Frontal cortex (tissue), 3 donors: ENCODE measurements at regions not wholly inside any gene's neighbourhood (a gene's known extent, or its start where the extent isn't known, plus 50 kb on each side); places are given as distances from the start of the nearest gene placed in this dataset.

Experiments
- DNase-seq, 2 donors: peaks; one replicate each; pipeline ENCODE4 v3.0.0; 2012; ENCODE audit warnings: low spot score in 2 of 2
- FAIRE-seq: peaks from 2 replicates; lab custom pipeline; 2012; peaks lifted over from hg19 to GRCh38; lab: Jason Lieb, UNC
- donor health status: control.
- donor health status: control.
- donor health status: control.

GRCh38 chr20:60064554-60065196, 106.5 kb downstream of the CDH26 start:
- no peak for FAIRE-seq
- DNase-seq, result no peak

DNA sequence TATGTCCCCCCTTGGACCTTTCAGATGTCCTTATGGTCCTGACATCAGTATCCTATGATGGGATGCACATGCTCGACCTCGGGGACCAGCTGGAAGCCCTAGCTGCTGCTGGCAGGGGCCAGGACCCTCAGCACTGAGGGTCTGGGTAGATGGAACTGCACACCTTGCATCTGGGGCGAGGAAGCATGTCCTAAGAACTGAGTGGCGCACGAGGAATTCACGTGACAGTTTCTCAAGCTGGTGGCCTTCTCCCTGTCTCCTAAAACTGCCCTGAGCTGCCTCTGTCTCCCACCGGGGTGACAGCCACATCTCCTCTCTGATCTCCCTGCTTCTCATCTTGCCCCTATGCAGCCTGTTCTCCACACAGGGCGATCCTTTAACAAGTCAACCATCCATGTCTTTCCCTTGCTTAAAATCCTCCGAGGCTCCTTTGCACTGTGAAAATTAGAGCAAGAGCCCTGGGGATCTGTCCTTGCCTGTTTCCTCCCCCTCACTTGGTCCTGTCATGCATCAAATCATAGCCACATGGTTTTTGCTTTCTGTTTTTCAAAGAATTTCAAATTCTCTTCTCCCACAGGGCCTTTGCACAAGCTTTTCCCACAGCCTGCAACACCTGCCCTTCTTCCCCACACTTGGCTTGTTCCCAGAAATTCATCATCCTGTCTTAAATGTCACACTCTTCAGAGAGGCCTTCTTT, 107.7 kb downstream of the CDH26 start:
- DNase-seq (no peak), FAIRE-seq (no peak)

GRCh38 chr20:60066438-60066823, 108.2 kb downstream of the CDH26 start:
- DNase-seq, result no peak
- FAIRE-seq, result no peak

DNA sequence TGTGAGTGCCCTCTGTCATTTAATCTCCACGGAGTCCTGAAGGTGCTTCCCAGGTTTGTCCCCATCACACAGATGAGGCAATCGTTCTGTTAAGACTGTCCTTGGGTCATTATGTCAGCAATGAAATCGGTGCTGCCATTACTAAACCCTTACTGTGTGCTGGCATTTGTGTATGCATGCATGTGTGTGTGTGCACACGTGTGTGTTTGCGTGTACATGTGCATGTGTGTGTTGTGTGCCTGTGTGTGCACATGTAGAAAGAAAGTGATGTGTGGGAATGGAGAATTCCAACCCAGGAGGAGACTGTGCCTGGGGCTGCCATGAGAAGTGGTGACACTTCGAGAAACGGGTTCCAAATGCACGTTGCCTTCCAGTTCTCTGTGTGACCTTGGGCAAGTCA, 110.3 kb downstream of the CDH26 start:
- no peak for DNase-seq
- FAIRE-seq, result no peak

GRCh38 chr20:60069656-60070055, 111.4 kb downstream of the CDH26 start:
- FAIRE-seq (no peak), DNase-seq (no peak)

- no peak for DNase-seq
- FAIRE-seq, result no peak
These were observed 112.6 kb downstream of the CDH26 start for GRCh38 chr20:60070791-60071190.

DNA sequence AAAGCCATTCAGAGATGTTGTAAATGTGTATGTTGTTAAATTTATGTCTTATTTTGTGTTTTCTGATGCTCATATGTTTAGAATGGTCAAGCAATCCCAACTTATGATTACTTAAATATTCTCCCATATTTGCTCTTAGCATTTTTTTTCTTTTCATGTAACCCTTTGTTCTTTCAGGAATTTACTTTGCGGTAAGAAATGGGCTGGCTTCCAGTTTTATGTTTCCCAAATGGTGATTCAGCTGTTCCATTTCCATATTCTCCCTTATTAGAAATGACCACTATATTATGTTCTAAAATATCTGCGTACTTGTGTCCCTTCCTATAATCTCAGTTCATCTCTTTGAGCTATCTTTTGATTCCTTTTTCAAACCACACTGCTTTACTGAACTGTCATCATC, 113.7 kb downstream of the CDH26 start:
- DNase-seq (no peak), FAIRE-seq (no peak)

GRCh38 chr20:60073086-60073485, 114.9 kb downstream of the CDH26 start:
- no peak for FAIRE-seq
- no peak for DNase-seq

GRCh38 chr20:60073504-60073903, 115.3 kb downstream of the CDH26 start:
- no peak for FAIRE-seq
- DNase-seq, result no peak

DNA sequence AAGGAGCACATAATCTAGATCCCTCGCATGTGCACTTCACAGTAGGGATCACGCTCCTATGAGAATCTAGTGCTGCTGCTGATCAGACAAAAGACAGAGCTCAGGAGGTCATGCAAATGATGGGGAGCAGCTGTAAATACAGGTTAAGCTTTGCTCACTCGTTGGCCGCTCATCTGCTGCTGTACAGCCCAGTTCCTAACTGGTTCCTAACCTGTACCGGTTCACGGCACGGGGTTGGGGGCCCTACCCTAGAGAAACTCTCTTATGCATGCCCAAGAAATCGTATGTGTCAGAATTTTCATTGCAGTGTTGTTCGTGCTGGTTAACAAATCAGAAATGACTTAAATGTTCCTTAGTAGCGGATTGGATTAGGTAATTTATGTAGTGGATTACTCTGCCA, 116.1 kb downstream of the CDH26 start:
- FAIRE-seq (no peak), DNase-seq (no peak)

GRCh38 chr20:60078351-60079250, 120.4 kb downstream of the CDH26 start:
- DNase-seq, result no peak

GRCh38 chr20:60080401-60080800, 122.2 kb downstream of the CDH26 start:
- no peak for FAIRE-seq
- no peak for DNase-seq

More at GRCh38 chr20:60078351-60079250, 120.4 kb downstream of the CDH26 start:
- no peak for FAIRE-seq

- DNase-seq (peak in 1 of 2 donors; percentile 36), FAIRE-seq (no peak)
These were observed 127.4 kb downstream of the CDH26 start for GRCh38 chr20:60085551-60086132.

DNA sequence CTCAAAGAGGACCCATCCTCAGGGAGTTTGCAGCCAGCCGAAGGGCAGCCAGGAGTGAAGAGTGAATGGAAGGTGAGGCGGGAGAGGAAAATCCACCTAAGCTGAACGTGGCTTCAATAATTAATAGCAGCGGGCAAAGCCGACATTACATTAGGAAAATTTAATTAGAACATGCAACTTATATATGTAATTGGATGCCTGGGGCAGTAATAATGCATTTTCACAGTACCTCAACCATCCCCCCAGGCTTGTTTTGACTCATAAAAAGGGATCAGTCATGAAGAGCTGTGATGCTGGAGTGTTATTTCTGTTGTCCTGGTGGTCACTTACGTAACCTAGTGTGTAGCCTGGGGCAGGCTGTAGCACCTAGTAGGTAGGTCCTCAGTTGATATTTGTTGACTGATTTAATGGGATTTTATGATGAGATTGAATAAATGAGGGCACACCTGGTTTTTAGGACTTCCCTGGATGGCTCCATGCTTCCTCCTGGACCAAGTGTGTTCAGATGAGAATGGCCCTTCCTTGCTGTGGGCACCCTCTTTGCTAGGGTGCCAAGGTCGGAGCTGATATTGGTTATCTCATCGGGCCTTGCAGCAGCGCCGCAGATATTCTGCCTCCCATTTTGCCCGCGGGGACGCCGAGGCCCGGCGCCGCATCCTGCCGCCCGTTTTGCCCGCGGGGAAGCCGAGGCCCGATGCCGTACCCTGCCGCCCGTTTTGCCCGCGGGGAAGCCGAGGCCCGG, 128.8 kb downstream of the CDH26 start:
- FAIRE-seq (no peak), DNase-seq (no peak)

DNA sequence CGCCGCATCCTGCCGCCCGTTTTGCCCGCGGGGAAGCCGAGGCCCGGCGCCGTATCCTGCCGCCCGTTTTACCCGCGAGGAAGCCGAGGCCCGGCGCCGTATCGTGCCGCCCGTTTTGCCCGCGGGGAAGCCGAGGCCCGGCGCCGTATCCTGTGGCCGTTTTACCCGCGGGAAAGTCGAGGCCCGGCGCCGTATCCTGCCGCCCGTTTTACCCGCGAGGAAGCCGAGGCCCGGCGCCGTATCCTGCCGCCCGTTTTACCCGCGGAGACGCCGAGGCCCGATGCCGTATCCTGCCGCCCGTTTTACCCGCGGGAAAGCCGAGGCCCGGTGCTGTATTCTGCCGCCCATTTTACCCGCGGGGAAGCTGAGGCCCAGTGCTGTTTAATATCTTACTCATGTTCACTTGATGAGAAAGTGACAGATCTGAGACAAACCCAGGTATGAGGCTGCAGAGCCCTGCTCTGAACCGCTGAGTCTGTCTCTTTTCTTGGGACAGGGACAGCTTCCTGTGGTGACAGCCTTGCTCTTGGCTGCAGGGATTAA, 129.4 kb downstream of the CDH26 start:
- DNase-seq (no peak), FAIRE-seq (no peak)

DNA sequence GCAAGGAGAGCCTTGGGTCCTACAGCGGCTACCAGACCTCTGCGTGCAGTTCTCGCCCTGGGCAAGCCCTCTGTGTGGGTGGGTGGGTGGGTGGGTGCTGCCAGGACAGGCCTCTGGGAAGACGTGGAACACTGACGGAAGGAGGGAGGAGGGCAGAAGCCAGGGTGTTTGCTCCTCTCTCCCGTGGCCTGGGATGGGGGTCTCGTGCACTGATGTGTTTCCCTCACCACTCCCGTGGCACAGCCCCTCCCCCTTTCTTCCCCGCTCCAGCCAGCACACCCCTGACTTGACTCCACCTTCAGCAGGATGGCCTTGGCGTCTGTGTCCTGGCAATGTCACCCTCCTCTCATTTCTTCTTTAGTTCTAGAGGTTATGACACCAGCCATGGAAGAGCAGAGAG, 130.0 kb downstream of the CDH26 start:
- FAIRE-seq, result no peak
- DNase-seq, result no peak

DNA sequence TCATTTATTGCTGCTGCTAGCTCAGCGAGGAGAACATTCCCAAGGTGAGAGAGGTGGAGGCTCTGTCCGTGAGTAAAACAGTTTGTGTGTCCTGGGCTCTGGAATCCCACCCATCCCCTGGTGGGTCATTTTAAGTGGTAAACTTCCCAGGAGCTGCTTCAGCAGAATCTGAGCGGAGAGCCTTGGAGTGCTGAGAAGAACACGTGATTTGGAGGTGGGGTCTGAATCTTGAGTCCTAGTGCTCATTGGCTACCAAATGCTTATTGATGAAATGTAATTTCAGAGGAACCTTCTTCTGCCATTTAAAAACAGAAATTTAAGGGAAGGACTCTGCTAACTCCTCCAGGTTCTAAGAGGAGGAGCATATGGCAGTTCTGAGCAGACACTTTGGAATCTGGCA, 132.4 kb downstream of the CDH26 start:
- FAIRE-seq, result no peak
- DNase-seq, result no peak

DNA sequence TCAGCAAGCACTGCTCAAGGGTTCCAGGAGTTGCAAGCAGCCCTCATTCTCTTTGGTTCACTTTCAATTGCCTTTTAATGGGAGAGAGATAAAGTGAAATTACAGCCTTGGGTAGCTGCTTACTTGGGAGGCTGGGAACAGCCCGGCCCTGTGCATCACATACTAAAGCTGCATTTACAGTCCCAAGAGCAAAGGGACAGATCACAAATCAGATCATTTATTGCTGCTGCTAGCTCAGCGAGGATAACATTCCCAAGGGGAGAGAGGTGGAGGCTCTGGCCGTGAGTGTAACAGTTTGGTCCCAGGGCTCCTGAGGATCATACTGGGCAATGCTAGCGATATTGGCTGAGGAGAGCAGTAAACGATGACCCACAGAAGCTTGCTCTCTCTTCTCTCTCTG, 133.1 kb downstream of the CDH26 start:
- DNase-seq, result no peak
- no peak for FAIRE-seq

DNA sequence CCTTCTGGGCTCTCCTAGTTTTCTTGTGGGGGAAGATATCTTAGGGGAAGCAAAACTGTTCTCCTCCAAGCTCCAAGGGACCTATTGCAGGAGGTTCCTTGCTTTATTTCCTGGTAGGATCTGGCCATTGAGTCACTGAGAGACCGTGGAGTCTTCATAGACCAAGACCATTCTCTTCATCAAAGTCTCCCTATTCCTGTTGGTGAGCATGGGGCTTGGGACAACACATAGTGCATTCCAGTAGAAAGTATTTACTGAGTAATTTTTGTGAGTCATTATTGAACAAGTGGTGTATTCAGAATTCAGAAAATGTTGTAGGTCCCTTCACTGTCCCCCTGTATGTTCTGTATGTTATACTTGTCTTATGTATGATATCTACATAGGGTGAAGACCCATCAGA, 133.6 kb downstream of the CDH26 start:
- DNase-seq (no peak), FAIRE-seq (no peak)

DNA sequence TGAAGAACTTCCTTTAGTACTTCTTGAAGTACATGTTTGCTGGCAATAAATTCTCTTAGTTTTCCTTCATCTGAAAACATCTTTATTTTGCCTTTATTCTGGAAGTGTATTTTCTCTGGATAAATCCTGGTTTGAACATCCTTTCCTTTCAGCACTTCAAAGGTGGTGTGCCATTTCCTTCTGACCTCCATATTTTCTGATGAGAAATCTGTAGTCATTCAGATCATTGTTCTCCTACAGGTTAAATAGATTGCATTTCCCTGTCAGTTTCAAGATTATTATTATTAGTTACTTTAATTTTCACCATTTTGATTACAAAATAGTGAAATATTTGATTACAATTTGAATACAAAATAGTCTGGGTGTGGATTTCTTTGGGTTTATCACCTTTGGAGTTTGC, 134.5 kb downstream of the CDH26 start:
- FAIRE-seq (no peak), DNase-seq (no peak)
